ENCODE measurements at regions not wholly inside any gene's neighbourhood (a gene's known extent, or its start where the extent isn't known, plus 50 kb on each side); places are given as distances from the start of the nearest gene placed in this dataset.
"Not testable (repeated sequence)": the region's sequence is repeated elsewhere in the genome, so short reads cannot be mapped to it uniquely, and the experiment has no call there.

GRCh38 chr7:137107802-137108201 lies 235.7 kb downstream of the PTN start:
- DNase-seq = not testable (repeated sequence)

DNA sequence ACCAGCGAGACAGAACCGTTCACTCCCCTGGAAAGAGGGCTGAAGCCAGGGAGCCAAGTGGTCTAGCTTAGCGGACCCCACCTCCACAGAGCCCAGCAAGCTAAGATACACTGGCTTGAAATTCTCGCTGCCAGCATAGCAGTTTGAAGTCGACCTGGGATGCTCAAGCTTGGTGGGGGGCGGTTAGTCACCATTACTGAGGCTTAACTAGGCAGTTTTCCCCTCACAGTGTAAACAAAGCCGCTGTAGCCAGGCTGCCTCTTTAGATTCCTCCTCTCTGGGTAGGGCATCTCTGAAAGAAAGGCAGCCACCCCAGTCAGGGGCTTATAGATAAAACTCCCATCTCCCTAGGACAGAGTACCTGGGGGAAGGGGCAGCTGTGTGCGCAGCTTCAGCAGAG lies 235.1 kb downstream of the CHRM2 start:
- DNase-seq = not testable (repeated sequence)

DNA sequence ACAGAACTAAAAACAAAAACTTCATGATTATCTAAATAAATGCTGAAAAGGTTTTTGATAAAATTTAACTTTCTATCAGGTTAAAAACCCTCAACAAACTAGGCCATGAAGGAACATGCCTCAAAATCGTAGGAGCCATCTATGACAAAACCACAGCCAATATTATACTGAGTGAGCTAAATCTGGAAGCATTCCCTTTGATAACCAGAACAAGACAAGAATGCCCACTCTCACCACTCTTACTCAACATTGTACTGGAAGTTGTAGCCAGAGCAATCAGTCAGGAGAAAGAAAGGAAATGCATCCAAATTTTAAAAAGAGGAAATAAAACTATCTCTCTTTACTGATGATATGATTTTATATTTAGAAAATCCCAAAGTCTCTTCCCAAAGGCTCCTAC lies 228.7 kb downstream of the CHRM2 start:
- DNase-seq = no peak

- DNase-seq = no peak
Measured at GRCh38 chr7:137096607-137097006, 228.2 kb downstream of the CHRM2 start.

GRCh38 chr7:137093198-137093597 lies 224.7 kb downstream of the CHRM2 start:
- no peak for DNase-seq

DNA sequence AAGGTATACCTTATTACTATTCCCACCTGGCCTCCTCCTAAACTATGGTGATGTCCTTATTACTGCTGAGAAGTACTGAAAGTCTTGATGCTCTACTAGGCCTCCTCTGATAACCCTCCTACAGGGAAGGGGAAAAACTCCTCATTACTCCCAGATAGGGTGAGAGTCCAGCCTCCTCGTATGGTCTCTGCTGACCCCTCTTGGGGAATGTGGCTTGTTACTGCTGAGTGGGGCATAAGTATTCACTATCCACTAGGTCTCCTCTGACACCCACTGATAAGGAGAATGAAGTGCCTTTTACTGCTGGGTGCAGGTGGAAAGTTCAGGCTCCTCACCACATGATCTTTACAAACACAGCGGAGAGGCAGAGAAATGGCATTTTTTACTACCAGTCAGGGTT lies 222.9 kb downstream of the CHRM2 start:
- DNase-seq = peak in 1 of 3 experiments; percentile 58

DNA sequence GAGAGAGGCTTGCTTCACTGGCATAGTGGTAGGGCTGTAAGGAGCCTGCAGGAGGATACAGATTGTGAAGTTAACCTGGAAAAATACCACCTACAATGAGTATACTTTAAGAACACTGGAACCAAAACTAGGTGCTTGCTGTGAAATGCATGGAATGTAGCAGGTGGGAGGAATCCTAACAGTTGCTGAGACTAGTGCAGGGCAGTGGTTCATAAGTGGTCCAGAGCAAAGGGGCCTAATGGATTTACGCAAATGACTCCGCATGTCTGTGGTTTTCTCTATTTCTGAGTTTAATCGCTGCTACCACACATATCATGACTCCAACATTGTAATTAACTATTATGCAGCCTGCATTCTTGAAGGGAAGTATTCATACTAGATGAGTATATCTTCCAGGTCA lies 218.4 kb downstream of the CHRM2 start:
- no peak for DNase-seq

GRCh38 chr7:137084607-137085380 lies 216.3 kb downstream of the CHRM2 start:
- no peak for DNase-seq

GRCh38 chr7:137082391-137082790 lies 213.9 kb downstream of the CHRM2 start:
- DNase-seq = no peak

DNA sequence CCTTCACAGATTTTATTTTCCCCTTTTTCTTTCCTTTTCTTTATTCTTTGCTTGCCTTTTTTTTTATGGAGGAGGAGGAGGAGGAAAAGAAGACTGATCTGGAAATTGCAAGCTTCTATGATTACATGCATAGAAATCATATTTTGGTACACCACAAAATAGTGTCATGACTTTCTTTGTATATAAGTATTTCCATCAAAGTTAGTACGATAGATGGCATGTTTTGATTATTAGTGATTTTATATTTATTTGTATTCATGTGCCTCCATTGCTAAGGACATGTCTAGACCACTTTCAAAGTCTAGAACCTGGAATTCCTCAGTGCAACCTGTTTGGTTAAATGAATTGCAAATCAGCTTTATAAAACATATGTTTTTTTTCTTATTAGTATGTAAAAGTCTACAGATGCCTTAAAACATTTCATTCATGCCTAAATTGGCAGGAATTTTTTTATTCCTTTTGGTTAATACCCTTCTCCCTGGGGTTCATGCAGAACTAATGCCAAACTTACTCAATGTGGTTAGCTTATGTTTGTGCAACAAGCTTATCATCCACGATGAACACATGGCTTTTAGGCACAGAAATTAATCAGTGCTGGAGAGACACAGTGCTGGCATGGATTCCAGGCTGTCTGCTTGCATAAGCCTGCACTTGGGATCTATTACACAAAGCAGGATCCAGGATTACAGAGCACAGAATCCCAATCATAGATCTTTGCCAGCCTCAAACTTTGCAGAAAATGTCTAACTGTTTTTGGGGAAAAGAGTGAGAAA lies 213.1 kb downstream of the CHRM2 start:
- no peak for DNase-seq

DNA sequence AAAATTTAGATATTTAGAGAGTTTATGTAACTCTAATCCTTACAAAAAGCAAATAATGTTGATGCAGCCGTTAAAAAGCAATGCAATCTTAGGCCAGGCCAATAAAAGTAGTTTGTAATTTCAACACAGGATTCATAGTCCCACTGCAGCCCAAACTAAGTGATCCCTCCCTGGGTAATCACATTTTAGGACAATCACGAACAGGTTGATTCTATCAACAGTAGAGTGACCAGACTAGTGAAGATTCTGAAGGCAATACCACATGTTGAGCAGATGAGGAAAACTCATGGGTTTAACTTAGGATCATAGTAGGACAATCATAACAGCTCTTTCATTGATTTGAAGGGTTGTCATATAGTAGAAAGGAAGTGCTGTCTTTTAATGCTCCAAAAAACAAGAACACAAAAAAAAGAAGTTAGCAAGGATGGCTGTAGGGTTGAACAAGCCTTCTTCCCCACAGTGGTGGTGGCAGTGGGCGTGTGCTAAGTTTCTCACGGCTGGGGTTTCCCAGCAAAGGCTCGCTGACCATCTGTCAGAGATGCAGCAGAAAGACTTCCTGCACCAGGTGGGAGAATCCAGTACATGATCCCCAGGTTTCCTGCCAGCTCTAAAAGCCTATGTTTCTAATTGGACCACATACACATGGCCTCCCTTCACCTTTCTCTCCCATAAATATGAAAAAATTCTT lies 212.2 kb downstream of the CHRM2 start:
- no peak for DNase-seq

- no peak for DNase-seq
Measured at GRCh38 chr7:137078781-137079180, 210.3 kb downstream of the CHRM2 start.

GRCh38 chr7:137074391-137075030 lies 206.1 kb downstream of the CHRM2 start:
- no peak for DNase-seq

GRCh38 chr7:137073571-137074325 lies 205.3 kb downstream of the CHRM2 start:
- no peak for DNase-seq
